ENCODE measurements at regions not wholly inside any gene's neighbourhood (a gene's known extent, or its start where the extent isn't known, plus 50 kb on each side); places are given as distances from the start of the nearest gene placed in this dataset.
"Not testable (repeated sequence)": the region's sequence is repeated elsewhere in the genome, so short reads cannot be mapped to it uniquely, and the experiment has no call there.

- DNase-seq (ENCODE audit: low spot score) = peak; percentile 17
Observed at GRCh38 chr9:64016845-64017406, 1268.1 kb downstream of the FOXD4L5 start.

GRCh38 chr9:64016246-64016645 lies 1268.8 kb downstream of the FOXD4L5 start:
- DNase-seq (ENCODE audit: low spot score) = not testable (repeated sequence)

- DNase-seq (ENCODE audit: low spot score) = no peak
Observed at GRCh38 chr9:64015136-64015535, 1269.9 kb downstream of the FOXD4L5 start.

GRCh38 chr9:64014386-64015091 lies 1270.5 kb downstream of the FOXD4L5 start:
- DNase-seq (ENCODE audit: low spot score) = not testable (repeated sequence)

GRCh38 chr9:64013122-64013521 lies 1271.9 kb downstream of the FOXD4L5 start:
- DNase-seq (ENCODE audit: low spot score) = not testable (repeated sequence)

GRCh38 chr9:64012014-64012413 lies 1273.0 kb downstream of the FOXD4L5 start:
- DNase-seq (ENCODE audit: low spot score) = not testable (repeated sequence)

- not testable (repeated sequence) for DNase-seq (ENCODE audit: low spot score)
Observed at GRCh38 chr9:63979741-63980140, 1305.3 kb downstream of the FOXD4L5 start.

All from H4 (cell line).